HG03159 (cell line): ENCODE measurements at regions not wholly inside any gene's neighbourhood (a gene's known extent, or its start where the extent isn't known, plus 50 kb on each side); places are given as distances from the start of the nearest gene placed in this dataset.
"Not testable (repeated sequence)": the region's sequence is repeated elsewhere in the genome, so short reads cannot be mapped to it uniquely, and the experiment has no call there.

Source experiments
- ATAC-seq: cut with Tn5 transposase; IDR thresholded peaks from one replicate; pipeline ENCODE4 v1.9.1; 2021; ENCODE audit warnings: mild to moderate bottlenecking, moderate library complexity; ENCODE audit not compliant: unreplicated experiment

GRCh38 chr1:65581119-65581518, 160.7 kb downstream of the LEPR start:
- ATAC-seq, result no peak

GRCh38 chr1:65584399-65584798, 163.9 kb downstream of the LEPR start:
- ATAC-seq, result no peak

- ATAC-seq, result no peak
Measured at GRCh38 chr1:65590279-65590678, 169.8 kb downstream of the LEPR start.

- ATAC-seq, result no peak
Measured at GRCh38 chr1:65593516-65593915, 173.0 kb downstream of the LEPR start.

GRCh38 chr1:65595724-65596123, 175.3 kb downstream of the LEPR start:
- no peak for ATAC-seq

- no peak for ATAC-seq
Measured at GRCh38 chr1:65596768-65597167, 176.3 kb downstream of the LEPR start.

GRCh38 chr1:65605621-65606020, 185.2 kb downstream of the LEPR start:
- no peak for ATAC-seq

- no peak for ATAC-seq
Measured at GRCh38 chr1:65606426-65606825, 186.0 kb downstream of the LEPR start.

- no peak for ATAC-seq
Measured at GRCh38 chr1:65613884-65614283, 178.8 kb upstream of the PDE4B start.

GRCh38 chr1:65615859-65616258, 176.8 kb upstream of the PDE4B start:
- ATAC-seq, result no peak

GRCh38 chr1:65621721-65622120, 171.0 kb upstream of the PDE4B start:
- not testable (repeated sequence) for ATAC-seq

GRCh38 chr1:65623895-65624294, 168.8 kb upstream of the PDE4B start:
- ATAC-seq, result no peak

- no peak for ATAC-seq
Measured at GRCh38 chr1:65625528-65625927, 167.2 kb upstream of the PDE4B start.

- no peak for ATAC-seq
Measured at GRCh38 chr1:65626003-65626402, 166.7 kb upstream of the PDE4B start.

GRCh38 chr1:65629788-65630187, 162.9 kb upstream of the PDE4B start:
- ATAC-seq, result no peak

- ATAC-seq, result no peak
Measured at GRCh38 chr1:65630855-65631254, 161.8 kb upstream of the PDE4B start.

- ATAC-seq, result no peak
Measured at GRCh38 chr1:65632235-65632634, 160.5 kb upstream of the PDE4B start.

GRCh38 chr1:65640046-65640445, 152.6 kb upstream of the PDE4B start:
- ATAC-seq, result no peak

- ATAC-seq, result not testable (repeated sequence)
Measured at GRCh38 chr1:65649185-65649584, 143.5 kb upstream of the PDE4B start.

GRCh38 chr1:65650682-65651081, 142.0 kb upstream of the PDE4B start:
- no peak for ATAC-seq

GRCh38 chr1:65654526-65654925, 138.2 kb upstream of the PDE4B start:
- ATAC-seq, result not testable (repeated sequence)

- not testable (repeated sequence) for ATAC-seq
Measured at GRCh38 chr1:65657609-65658008, 135.1 kb upstream of the PDE4B start.

- ATAC-seq, result no peak
Measured at GRCh38 chr1:65658122-65658521, 134.6 kb upstream of the PDE4B start.

- ATAC-seq, result no peak
Measured at GRCh38 chr1:65668368-65668767, 124.3 kb upstream of the PDE4B start.
